EL (cell line): ENCODE measurements at regions not wholly inside any gene's neighbourhood (a gene's known extent, or its start where the extent isn't known, plus 50 kb on each side); places are given as distances from the start of the nearest gene placed in this dataset.

Source experiments
- DNase-seq: peaks from one replicate; pipeline ENCODE4 v3.0.0-alpha.2; 2016

DNA sequence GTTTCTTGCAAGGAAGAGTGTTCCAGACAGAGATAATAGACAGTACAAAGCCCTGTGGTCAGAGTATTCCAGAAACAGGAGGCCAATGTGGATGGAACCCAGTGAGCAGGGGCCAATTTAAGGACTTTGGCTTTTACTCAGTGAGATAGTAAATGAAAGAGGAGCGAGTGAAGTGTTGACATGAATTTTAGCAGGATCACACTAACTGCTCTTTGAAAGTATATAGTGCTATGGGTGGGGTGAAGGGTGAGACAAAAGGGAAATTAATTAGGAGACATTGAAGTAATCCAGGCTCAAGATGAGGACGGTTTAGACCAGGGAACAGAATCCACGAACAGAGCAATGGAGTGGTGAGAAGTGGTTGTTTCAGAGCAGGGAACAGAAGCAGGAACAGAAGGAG, 62.2 kb upstream of the TES start:
- no peak for DNase-seq

DNA sequence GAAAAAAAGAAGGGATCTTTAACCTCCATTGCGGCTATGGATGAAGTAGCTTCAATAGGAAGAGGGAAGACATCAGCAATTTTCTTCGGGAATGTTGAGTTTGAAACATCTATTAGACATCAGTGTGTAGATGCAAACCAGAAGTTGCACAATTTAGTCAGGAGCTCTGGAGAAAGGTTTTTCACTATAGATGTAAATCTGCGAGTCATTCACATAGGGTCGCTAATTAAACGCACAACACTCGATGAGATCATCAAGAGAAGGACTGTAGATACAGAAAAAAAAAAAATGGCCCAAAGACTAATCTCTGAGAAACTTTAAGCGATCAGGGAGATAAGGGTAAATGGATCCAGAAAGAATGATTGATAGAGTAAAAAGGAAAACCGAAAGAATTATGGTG, 61.7 kb upstream of the TES start:
- DNase-seq: no peak

DNA sequence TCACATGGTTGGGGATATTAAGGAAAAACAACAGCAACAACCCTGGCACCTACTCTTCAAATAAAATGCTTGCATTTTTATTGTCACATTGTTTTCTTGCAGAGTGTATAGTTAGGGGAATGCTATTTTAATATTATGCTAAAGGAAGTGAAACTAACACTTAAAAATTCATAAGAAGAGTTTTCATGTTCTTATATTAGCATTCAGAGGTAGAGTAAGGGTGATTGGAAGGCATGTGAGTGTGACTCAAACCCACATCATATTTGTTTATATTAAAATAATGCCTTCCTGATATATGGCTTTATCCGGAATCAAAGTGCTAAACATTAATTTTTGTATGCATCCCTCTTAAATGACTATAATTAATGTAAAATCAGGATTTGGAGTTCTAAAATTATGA, 59.8 kb upstream of the TES start:
- no peak for DNase-seq

DNA sequence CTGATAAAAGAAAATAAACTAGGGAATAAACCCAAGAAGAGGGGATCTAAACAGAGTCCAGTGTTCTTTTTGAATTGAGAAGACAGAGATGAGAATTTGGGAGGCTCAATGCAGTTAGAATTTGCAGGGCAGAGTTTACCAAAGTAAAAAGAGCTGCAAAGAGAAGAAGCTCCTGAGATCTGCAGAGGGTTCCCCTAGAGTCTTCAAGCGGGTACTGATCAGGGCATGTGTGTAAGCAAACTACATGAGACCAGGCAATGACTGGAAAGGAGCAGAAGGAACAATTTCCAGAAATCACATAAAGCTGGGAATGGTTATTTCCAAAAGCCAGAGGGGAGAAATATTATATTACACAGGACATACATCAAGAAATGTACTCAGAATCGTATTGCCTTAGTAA, 58.1 kb upstream of the TES start:
- no peak for DNase-seq

DNA sequence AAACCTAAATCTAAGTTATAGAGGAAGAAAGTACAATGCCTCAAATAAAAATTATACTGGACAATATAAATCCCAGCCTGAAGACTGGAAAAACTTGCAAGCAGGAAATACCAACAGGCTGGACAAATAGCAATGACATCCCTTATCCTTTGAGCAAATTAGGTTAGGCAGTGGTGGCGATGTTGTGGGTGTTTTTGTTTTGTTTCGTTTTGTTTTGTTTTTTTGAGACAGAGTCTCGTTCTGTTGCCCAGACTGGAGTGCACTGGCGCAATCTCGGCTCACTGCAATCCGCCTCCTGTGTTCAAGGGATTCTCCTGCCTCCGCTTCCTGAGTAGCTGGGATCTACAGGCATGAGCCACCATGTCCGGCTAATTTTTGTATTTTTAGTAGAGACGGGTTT, 57.3 kb upstream of the TES start:
- DNase-seq: no peak

DNA sequence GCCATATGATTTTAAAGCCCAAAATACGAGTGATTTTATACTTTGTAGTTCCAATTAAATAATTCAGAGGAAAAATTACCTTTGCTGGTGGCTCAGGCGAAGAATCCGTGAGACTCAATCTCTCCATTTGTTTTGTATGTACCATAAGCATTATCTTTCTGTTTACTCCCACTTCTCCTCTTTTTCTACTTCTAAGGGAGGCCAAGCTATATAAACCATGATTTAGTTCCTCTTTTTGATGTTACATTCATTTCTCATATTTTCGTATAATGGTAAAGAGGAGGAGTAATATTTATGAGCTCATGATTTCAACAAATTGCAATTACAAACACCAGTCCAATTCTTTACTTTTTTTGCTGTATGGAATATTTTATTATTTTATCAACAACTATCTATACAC, 50.6 kb upstream of the TES start:
- no peak for DNase-seq
